ENCODE measurements at regions not wholly inside any gene's neighbourhood (a gene's known extent, or its start where the extent isn't known, plus 50 kb on each side); places are given as distances from the start of the nearest gene placed in this dataset.
"Not testable (repeated sequence)": the region's sequence is repeated elsewhere in the genome, so short reads cannot be mapped to it uniquely, and the experiment has no call there.

DNA sequence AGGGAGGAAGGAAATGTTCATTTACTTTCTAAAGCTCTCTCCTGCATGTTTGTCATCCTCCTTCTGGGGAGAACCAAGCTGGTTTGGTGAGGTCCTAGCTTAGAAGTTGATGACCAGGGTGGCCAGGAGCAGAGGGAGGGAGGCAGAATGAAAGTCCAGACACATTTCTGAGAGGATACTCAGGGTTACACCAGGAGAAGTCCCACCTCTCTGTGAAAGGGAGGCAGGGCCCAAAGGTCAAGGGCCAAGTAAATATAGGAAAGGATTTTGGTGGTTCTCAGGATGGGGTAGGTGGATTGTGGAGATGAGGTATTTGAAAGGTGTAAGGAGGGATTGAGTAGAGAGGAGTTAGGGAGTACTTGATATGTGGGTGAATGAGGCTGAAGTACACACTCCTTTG lies 58.0 kb upstream of the FBXO11 start:
- no peaks in the 10 kb centered on the region for H3K36me3 ChIP-seq (ENCODE audit: insufficient read depth)
- no peaks in the 10 kb centered on the region for H3K4me1 ChIP-seq (ENCODE audit: insufficient read depth)
- DNase-seq (ENCODE audit: extremely low spot score) = no peak
- no peak overlapping the region for H3K4me3 ChIP-seq (ENCODE audit: low read depth, low read length)
- H3K27ac ChIP-seq (ENCODE audit: low read depth) = no peak overlapping the region

DNA sequence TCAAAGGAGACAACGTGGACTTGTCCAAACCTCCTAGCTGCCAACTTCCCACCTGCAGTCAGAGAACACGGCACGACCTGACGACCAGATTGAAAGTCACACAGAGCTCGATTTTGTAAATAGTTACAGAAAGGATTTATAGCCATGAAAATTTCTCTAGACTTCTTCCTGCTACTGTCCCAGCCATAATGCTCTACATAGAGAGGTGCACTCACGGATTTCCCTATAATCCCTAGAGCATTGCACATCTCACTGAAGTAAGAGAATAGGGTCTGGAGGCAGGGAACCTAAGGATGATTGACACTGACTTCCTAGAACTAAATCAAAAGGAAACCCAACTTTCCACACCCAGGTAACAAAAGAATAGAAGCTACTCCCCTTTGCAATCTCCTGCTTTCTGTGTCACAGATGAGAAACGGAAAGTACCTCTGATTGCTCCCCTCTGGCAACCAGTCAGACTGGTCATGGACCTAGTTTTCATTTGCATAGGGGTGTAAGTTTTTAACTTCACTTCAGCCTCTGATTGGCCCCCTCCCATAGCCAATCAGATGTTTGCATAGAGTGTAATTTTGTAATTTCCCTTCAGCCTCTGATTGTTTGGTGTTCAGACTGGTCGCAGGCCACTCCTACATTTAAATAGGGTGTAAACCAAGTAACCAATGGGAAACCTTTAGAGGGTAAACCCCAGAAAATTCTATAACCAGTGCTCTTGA lies 58.6 kb upstream of the FBXO11 start:
- WGBS = 75% methylated on average over 8 of the region's 8 CpGs
- no peak for DNase-seq (ENCODE audit: extremely low spot score)
- Histone ChIP-seq H3K27ac (ENCODE audit: low read depth) (no peak overlapping the region), H3K4me3 (ENCODE audit: low read depth, low read length) (no peak overlapping the region), H3K36me3 (ENCODE audit: insufficient read depth) (no peaks in the 10 kb centered on the region), H3K4me1 (ENCODE audit: insufficient read depth) (no peaks in the 10 kb centered on the region)

DNA sequence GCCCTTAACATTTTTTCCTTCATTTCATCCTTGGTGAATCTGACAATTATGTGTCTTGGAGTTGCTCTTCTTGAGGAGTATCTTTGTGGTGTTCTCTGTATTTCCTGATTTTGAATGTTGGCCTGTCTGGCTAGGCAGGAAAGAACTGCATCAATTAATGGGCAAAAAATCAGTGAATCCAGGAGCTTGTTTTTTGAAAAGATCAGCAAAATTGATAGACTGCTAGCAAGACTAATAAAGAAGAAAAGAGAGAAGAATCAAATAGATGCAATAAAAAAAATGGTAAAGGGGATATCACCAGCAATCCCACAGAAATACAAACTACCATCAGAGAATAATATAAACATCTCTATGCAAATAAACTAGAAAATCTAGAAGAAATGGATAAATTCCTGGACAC lies 70.4 kb upstream of the FBXO11 start:
- H3K36me3 ChIP-seq (ENCODE audit: insufficient read depth); DNase-seq (ENCODE audit: extremely low spot score); H3K27ac ChIP-seq (ENCODE audit: low read depth); H3K4me1 ChIP-seq (ENCODE audit: insufficient read depth); H3K4me3 ChIP-seq (ENCODE audit: low read depth, low read length): not testable (repeated sequence)

DNA sequence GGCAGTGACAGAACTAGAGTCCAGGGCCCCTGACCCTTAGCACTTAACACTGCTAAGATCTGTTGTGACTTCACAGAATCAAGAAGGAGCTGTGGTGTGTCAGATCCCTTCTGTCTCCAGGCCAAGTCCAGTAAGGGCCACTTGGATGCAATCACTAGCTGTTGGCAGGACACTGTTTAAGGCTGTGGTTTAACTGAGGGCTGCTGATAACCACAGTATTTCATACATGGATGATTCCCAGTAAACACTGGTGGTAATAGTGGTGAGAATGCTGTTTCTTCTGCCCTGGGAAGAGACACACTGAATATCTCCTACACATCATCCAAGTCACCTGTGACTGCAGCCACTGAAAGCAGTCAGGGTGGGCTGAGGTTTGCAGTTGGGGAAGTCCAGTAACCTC lies 77.7 kb upstream of the FBXO11 start:
- Histone ChIP-seq H3K4me3 (ENCODE audit: low read depth, low read length) (no peak overlapping the region), H3K36me3 (ENCODE audit: insufficient read depth) (no peaks in the 10 kb centered on the region), H3K27ac (ENCODE audit: low read depth) (no peak overlapping the region), H3K4me1 (ENCODE audit: insufficient read depth) (no peaks in the 10 kb centered on the region)
- no peak for DNase-seq (ENCODE audit: extremely low spot score)

DNA sequence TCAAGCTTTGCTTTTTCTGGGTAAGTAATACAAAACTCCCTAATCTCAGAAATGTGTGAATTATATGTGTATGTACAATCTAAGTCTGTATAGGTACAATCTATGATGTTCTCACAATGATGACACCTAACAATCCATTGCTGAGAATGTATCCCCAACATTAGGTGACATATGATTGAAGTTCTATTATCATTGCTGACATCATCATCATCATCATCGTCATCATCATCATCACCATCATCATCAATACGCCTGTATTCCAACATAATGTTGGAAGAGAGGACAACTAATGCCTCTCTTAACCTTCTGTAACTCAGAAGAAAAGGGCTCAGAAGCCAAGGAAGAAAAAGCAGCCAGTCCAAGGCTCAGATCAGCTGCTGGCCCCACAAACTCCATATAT lies 84.2 kb upstream of the FBXO11 start:
- Histone ChIP-seq H3K27ac (ENCODE audit: low read depth) (no peak overlapping the region), H3K36me3 (ENCODE audit: insufficient read depth) (no peaks in the 10 kb centered on the region), H3K4me3 (ENCODE audit: low read depth, low read length) (no peak overlapping the region), H3K4me1 (ENCODE audit: insufficient read depth) (no peaks in the 10 kb centered on the region)
- no peak for DNase-seq (ENCODE audit: extremely low spot score)
- WGBS = 98% methylated on average over 2 of the region's 2 CpGs

DNA sequence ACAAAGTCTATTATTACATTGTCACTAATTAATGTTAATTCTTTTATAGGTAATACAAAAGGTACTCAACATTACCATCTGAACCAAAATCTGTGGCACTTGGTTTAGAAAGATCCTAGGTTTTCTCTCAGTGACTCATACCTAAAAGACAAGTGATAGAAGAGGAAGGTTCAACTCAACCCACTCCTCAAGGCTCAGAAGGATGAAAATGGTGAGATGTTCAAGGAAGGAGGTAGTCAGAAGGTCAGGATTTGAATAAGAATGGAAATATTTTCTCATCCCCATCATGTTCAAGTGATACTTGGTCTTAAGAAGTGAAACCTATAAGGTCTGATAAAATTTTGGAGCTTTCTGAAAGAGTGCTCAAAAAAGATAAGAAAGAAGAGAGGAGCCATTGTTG lies 86.4 kb upstream of the FBXO11 start:
- no peaks in the 10 kb centered on the region for H3K36me3 ChIP-seq (ENCODE audit: insufficient read depth)
- H3K4me1 ChIP-seq (ENCODE audit: insufficient read depth) = no peaks in the 10 kb centered on the region
- no peak overlapping the region for H3K4me3 ChIP-seq (ENCODE audit: low read depth, low read length)
- no peak for DNase-seq (ENCODE audit: extremely low spot score)
- H3K27ac ChIP-seq (ENCODE audit: low read depth) = no peak overlapping the region

DNA sequence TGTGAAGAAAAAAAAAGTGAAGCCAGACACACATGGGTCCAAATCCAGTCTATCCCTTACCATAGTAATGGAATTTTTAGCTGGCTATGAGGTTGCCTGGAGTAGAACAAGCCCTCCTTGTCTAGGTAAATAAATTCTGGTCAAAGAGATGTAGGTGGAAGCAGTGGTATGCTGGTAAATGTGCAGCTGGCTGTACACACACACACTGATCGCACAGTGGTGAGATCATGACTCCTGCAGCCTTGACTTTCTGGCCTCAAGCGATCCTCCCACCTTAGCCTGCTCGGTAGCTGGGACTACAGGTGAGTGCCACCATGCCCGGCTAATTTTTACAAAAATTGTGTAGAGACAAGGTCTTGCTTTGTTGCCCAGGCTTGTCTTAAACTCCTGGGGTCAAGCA lies 90.5 kb upstream of the FBXO11 start:
- 89% methylated on average over 4 of the region's 4 CpGs for WGBS
- Histone ChIP-seq H3K4me3 (ENCODE audit: low read depth, low read length) (no peak overlapping the region), H3K4me1 (ENCODE audit: insufficient read depth) (no peaks in the 10 kb centered on the region), H3K27ac (ENCODE audit: low read depth) (no peak overlapping the region), H3K36me3 (ENCODE audit: insufficient read depth) (no peaks in the 10 kb centered on the region)
- no peak for DNase-seq (ENCODE audit: extremely low spot score)

DNA sequence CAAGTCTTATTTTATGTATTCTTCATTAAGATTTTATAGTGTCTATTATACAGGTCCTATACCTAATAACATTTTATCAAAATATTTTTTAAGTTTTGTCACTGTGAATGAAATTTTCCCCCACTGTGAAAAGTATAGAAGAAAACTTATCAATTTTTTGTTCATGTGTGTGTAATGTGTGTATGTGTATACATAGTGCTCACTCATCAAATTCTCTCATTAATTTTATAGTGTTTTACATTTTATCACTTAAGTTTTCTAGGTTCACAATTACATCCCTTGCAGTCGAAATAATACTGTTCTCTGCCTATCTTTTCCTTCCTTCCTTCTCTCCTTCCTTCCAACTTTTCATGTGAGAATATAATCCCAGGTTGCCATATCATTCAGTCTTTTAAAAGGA lies 93.2 kb upstream of the FBXO11 start:
- DNase-seq (ENCODE audit: extremely low spot score) = no peak
- 84% methylated on average over 1 of the region's 1 CpG for WGBS
- H3K4me3 ChIP-seq (ENCODE audit: low read depth, low read length) = no peak overlapping the region
- no peaks in the 10 kb centered on the region for H3K36me3 ChIP-seq (ENCODE audit: insufficient read depth)
- H3K27ac ChIP-seq (ENCODE audit: low read depth) = no peak overlapping the region
- H3K4me1 ChIP-seq (ENCODE audit: insufficient read depth) = no peaks in the 10 kb centered on the region

DNA sequence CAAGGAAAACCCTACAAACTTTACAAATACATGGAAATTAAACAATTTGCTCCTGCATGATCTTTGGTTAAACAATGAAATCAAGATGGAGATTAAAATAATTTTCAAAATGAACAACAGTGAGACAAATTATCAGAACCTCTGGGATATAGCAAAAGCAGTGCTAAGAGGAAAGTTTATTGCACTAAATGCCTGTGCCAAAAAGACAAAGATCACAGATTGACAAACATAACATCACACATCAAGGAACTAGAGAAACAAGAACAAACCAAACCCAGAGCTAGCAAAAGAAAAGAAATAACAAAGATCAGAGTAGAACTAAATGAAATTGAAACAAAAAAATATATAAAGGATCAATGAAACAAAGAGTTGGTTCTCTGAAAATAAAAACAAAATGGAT lies 95.2 kb upstream of the FBXO11 start:
- Histone ChIP-seq H3K4me1 (ENCODE audit: insufficient read depth) (no peaks in the 10 kb centered on the region), H3K36me3 (ENCODE audit: insufficient read depth) (no peaks in the 10 kb centered on the region), H3K4me3 (ENCODE audit: low read depth, low read length) (no peak overlapping the region), H3K27ac (ENCODE audit: low read depth) (no peak overlapping the region)
- DNase-seq (ENCODE audit: extremely low spot score) = no peak

DNA sequence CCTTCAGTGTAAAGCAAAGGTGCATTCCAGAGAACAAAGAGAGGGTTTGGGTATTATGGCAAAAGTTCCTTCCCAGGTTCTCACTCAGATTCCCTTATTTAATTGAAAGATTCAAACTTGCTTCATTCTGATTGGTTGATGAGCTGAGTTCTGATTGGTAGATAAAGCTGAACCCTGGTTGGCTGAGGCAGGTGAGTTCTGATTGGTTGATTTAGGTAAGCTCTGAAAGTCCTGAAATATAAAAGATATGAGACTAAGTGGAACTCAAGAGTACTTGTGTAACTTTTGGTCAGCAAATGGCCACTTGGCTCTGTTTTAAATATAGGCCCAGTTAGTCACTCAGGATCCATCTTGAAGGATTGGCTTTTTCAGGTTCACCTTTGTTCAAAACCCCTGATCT lies 99.8 kb upstream of the FBXO11 start:
- Histone ChIP-seq H3K4me1 (ENCODE audit: insufficient read depth) (no peaks in the 10 kb centered on the region), H3K36me3 (ENCODE audit: insufficient read depth) (no peaks in the 10 kb centered on the region), H3K4me3 (ENCODE audit: low read depth, low read length) (no peak overlapping the region), H3K27ac (ENCODE audit: low read depth) (no peak overlapping the region)
- DNase-seq (ENCODE audit: extremely low spot score) = no peak

DNA sequence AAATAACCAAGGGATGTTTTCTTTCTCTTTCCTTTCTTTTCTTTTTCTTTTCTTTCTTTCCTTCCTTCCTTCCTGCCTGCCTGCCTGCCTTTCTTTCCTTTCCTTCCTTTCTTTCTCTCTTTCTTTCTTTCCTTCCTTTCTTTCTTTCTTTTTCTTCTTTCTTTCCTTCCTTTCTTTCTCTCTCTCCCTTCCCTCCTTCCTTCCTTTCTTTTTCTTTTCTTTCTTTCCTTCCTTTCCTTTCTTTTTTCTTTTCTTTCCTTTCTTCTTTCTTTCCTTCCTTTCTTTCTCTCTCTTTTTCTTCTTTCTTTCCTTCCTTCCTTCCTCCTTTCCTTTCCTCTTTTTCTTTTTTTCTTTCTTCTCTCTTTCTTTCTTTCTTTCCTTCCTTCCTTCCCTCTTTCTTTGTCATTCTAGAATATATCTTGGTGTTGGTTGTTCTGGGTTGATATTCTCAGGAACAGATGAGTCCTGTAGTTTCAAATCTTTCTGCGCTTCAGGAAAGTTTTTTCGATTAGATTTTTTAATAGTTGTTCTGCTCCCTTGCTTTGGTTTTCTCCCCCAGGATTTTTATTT lies 101.5 kb upstream of the FBXO11 start:
- no peaks in the 10 kb centered on the region for H3K4me1 ChIP-seq (ENCODE audit: insufficient read depth)
- H3K36me3 ChIP-seq (ENCODE audit: insufficient read depth) = no peaks in the 10 kb centered on the region
- 97% methylated on average over 2 of the region's 2 CpGs for WGBS
- DNase-seq (ENCODE audit: extremely low spot score) = no peak
- H3K4me3 ChIP-seq (ENCODE audit: low read depth, low read length) = no peak overlapping the region
- no peak overlapping the region for H3K27ac ChIP-seq (ENCODE audit: low read depth)

DNA sequence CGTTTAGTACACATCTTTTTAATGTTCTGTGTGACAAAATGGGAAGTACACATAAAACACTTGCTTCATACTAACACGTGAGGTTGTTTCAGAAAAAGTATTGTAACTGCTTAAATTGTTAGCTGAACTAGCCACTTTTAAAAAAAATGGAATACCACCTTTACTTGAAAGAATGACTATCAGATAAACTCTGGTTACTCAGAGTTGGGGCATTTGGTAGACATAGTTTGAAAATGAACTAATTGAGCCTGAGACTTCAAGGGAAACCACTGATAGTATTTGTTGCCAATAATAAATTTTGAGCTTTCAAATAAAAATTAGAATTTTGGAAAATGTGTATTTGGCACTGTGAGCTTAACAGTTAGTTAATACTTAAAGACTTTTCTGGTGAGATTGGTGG lies 103.0 kb upstream of the FBXO11 start:
- Histone ChIP-seq H3K4me3 (ENCODE audit: low read depth, low read length) (no peak overlapping the region), H3K4me1 (ENCODE audit: insufficient read depth) (no peaks in the 10 kb centered on the region), H3K27ac (ENCODE audit: low read depth) (no peak overlapping the region), H3K36me3 (ENCODE audit: insufficient read depth) (no peaks in the 10 kb centered on the region)
- WGBS = 91% methylated on average over 2 of the region's 2 CpGs
- no peak for DNase-seq (ENCODE audit: extremely low spot score)

DNA sequence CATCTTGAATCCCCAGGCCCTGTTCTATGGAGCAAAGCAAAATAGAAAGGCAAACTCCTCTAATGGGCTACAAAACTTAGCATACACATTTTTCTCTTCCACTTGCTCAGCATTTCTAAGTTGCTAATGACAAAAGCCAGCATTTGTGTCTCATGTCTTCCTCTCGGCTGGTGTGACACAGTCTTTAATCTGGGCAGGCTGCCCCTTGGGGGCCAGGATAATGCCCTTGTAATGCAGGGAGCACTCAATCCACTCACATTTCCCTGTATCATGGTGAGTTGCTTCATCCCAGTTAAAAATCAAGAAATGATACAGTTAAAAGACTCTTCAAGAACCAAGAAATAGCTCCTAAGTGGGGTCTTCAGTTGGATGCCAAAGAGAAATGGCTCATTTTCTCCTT lies 109.1 kb upstream of the FBXO11 start:
- H3K4me1 ChIP-seq (ENCODE audit: insufficient read depth) = no peaks in the 10 kb centered on the region
- 35% methylated on average over 1 of the region's 1 CpG for WGBS
- no peak overlapping the region for H3K27ac ChIP-seq (ENCODE audit: low read depth)
- H3K4me3 ChIP-seq (ENCODE audit: low read depth, low read length) = no peak overlapping the region
- DNase-seq (ENCODE audit: extremely low spot score) = no peak
- no peaks in the 10 kb centered on the region for H3K36me3 ChIP-seq (ENCODE audit: insufficient read depth)

DNA sequence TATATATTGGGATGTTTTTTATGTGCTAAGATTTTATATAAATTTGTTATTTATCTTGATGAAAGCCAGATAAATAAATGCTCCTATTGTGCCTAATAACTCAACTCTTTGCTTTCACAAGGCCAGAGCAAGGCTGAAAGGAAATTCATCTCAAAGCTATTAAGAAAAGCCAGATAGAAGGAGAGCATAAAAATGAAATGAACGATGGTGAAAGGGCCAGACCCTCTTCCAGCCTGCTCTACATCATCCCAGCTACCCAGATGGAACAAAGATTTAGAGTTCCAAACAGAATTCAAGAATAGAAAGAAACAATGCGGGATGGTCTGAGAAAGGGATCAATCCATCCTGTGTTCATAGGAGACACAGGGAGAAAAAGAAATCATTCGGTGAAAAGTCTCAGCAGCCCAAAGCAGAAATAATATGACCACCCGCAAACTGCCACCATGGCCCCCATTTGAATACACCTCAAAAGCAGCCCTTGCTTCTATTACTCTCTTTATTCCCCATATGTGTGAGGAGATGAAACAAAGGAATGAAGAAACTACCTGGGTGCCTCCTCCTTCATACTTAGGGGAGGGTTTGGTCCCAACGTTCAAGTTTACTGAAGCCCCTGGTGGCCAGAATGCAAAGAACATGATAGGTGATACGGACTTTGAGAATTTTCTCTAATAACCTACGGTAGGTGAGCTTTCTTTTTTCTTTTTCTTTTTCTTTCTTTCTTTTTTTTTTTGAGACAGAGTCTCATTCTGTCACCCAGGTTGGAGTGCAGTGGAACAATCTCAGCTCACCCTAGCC lies 110.1 kb upstream of the FBXO11 start:
- no peak for DNase-seq (ENCODE audit: extremely low spot score)
- WGBS = 77% methylated on average over 7 of the region's 7 CpGs
- no peaks in the 10 kb centered on the region for H3K4me1 ChIP-seq (ENCODE audit: insufficient read depth)
- no peak overlapping the region for H3K27ac ChIP-seq (ENCODE audit: low read depth)
- no peak overlapping the region for H3K4me3 ChIP-seq (ENCODE audit: low read depth, low read length)
- H3K36me3 ChIP-seq (ENCODE audit: insufficient read depth) = no peaks in the 10 kb centered on the region

All from urinary bladder (tissue), 3 donors.